CD4-positive, alpha-beta T cell treated with Interferon gamma for 1 hour (primary cell): ENCODE measurements at regions not wholly inside any gene's neighbourhood (a gene's known extent, or its start where the extent isn't known, plus 50 kb on each side); places are given as distances from the start of the nearest gene placed in this dataset.
"Not testable (repeated sequence)": the region's sequence is repeated elsewhere in the genome, so short reads cannot be mapped to it uniquely, and the experiment has no call there.

Experiments used
- DNase-seq: peaks from one replicate; pipeline ENCODE4 v3.0.0-alpha.2; 2020

DNA sequence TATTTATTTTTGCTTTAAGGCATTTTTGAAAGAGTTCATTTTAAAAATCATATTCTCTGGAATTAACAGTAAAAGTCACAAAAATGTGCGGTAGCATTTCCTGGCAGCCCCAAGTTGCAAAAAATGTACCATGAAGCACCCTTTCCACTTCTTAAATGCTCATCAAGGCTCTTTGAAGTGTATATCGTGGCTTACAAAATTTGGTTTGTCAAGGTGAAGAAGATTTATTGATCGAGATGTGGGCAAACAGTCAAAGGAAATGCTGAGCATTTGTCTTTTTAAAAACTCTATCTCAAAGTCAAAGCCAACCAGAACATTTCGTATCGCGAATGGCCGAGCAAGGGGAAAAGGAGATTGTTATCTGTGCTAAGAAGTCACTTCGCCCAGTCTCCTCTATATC, 277.5 kb upstream of the KAZN start:
- DNase-seq, result no peak

- no peak for DNase-seq
Measured at GRCh38 chr1:14321422-14321821, 277.1 kb upstream of the KAZN start.

GRCh38 chr1:14323568-14324247, 274.8 kb upstream of the KAZN start:
- no peak for DNase-seq

DNA sequence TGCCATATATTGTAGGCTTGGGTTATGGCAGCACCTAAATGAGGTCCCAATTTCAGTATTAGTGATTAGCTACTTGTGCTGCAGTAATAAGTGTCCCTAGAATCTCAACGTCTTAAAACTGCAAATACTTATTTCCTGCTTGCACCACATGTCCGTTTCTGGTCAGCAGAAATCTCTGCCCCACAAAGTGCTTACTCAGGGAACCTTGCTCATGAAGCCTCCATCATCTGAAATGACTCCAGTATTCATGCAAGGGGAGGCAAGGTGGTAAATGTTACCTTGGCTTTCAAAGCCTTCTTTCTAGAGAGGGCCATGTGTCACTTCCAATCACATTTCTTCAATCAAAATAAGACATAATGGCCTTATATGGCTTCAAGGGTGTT, 274.2 kb upstream of the KAZN start:
- no peak for DNase-seq

- no peak for DNase-seq
Measured at GRCh38 chr1:14326857-14327256, 271.6 kb upstream of the KAZN start.

GRCh38 chr1:14328685-14329084, 269.8 kb upstream of the KAZN start:
- no peak for DNase-seq

DNA sequence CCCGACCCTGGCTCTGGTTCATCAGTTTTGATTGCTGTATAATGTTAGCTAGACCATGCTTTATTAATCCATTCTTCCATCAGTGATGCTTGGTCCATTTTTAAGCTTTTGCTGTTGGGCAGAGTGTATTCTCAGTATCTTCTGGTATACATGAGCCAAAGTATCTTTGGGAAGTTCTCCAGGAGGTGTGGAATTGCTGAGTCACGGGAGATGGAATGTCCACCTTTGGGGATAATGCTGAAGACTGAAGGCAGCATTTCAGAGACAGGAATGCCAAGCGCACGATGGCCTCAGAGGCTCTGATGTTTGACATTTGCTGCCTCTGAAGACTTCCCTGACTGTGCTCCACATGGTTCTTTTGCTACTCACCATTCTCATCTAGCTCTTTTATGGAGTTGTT, 266.3 kb upstream of the KAZN start:
- no peak for DNase-seq

DNA sequence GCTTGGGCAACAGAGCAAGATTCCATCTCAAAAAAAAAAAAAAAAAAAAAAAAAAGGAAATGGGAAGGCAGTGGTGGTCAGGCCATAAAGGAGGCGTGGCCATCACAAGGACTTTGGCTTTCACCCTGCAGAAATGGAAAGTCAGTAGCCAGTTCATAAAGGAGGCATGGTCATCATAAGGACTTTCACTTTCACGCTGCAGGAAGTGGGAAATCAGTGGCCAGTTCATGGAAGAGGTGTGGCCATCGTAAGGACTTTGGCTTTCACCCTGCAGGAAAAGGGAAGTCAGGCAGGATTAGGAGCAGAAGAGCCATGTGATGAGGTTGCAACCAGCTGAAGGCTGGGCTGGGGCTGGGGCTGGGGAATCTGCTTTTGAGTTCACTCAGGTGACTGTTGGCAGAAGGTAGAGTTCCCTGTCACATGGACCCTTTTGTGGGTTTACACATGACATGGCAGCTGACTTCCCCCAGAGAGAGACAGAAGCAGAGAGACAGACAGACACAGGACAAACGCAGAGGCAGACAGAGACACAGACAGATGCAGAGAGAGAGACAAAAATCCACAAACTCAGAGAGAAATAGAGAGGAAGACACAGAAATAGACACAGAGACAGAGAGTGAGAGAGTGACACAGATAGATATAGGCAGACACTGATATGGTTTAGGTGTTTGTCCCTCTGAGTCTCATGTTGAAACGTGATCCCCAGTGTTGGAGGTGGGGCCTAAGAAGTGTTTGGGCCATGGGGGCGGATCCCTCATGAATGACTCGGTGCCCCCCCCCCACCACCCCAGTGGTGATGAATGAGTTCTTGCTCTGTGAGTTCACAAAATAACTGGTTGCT, 263.9 kb upstream of the KAZN start:
- no peak for DNase-seq

GRCh38 chr1:14338509-14338908, 260.0 kb upstream of the KAZN start:
- DNase-seq, result no peak

DNA sequence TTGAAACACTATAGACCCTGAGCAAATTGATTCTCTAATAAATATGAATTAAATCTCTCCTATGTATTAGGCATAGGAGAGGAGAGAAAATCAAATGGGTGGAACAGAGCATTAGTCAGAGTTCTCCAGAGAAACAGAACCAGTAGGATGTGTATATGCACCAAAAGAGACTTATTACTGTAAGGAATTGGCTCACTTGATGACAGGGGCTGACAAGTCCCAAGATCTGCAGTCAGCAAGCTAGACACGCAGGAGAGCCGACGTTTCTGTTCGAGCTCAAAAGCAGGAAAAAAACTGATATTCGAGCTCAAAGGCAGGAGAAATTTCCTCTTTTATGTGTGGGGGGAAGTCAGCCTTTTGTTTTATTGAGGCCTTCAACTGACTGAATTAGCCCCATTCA, 259.2 kb upstream of the KAZN start:
- DNase-seq, result no peak

DNA sequence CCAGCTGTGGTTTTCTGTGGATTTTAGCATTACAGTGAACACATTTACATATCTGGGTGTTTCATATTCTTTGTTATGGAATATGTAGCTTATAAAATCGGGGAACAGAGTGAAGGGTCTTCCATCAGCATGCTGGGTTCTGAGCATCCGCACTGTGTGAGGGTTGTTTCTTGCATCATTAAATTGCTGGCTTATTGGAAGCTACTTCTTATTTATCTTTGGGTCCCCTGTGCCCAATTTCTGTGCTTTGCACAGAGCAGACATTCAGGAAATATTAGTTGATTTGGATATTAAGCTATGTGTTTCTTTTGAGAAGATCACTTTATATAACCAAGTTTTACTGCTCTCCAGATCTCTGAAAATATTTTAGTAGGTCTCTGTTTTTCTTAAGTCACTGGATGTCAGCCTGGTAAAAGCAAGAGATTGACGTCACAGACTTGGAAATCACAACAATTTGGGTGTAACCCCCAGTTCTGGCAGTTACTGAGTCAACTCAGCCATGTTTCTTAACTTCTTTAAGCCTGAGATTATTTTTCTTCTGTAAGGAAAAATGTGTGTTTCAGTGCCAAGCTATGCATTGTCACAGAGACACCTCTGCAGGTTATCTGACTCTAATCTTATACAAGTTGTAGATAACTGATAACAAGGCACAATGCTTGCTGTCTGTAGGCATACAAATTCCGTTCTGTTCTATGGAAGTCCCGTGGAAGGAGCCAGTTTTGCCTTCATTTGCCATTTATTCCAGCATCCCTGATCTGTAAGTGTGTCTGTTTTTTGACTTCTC, 258.3 kb upstream of the KAZN start:
- DNase-seq, result no peak

DNA sequence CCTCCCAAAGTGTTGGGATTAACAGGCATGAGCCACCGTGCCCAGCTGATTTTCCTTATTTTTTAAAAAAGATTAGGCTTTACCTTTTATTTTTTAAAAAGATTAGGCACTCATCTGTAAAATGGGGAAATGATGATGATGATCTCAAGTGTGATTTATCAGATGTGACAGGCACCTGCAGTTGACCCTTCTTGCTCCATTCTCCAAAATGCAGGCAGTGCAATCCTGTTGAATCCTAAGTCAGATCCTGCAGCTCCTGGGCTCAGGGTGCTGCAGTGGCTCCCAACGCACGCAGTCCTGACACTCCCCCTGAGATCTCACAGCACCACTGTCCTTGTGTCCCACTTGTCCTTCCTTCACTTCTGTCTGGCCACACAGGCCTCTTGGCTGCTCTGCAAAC, 257.3 kb upstream of the KAZN start:
- no peak for DNase-seq

- no peak for DNase-seq
Measured at GRCh38 chr1:14345946-14346550, 252.4 kb upstream of the KAZN start.

DNA sequence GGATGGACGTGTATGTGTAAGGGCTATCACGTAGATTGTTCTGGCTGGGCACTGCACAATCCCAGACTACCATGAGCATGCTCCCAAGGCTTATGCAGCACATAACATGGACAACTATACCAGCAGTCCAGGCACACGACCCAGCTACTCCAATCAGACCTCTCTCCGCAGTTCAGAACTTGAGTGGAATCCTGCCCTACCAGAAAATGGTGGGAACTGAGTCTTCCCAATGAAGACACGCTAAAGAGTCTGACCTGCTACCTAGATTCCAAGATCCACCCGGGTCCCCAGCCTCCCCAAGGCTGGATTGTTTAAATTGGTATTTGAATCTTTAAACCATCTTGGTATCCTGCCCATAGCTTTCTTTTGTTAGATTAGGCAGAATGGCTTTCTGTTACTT, 251.3 kb upstream of the KAZN start:
- DNase-seq, result no peak

GRCh38 chr1:14347776-14348175, 250.7 kb upstream of the KAZN start:
- no peak for DNase-seq

DNA sequence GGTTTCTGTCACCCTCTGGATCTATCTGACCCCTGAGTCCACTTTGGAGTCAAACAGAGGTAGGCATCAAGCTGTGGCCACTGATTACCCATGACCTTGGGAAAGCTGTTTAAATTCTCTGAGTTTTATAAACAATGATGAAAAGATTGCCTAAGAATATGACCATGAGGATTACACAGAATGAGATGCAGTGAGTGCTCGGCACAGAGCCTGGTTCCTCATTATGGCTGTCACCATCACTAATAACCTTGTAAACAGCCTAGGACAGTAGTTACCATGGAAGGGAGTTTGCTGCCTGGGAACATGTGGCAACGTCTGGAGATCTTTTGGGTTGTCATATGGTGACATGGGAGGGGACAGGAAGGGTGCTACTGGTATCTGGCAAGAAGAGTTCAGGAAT, 248.3 kb upstream of the KAZN start:
- DNase-seq, result no peak

GRCh38 chr1:14352897-14353296, 245.6 kb upstream of the KAZN start:
- DNase-seq, result no peak

DNA sequence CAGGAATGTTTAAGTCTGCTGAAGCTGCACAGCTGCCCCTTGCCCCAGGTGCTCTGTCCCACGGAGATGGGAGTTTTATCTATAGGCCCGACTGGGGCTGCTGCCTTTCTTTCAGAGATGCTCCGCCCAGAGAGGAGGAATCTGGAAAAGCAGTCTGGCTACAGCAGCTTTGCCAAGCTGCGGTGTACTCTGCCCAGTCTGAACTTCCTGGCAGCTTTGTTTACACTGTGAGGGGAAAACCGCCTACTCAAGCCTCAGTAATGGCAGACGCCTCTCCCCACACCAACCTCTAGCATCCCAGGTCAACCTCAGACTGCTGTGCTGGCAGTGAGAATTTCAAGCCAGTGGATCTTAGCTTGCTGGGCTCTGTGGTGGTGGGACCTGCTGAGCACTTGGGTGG, 237.5 kb upstream of the KAZN start:
- not testable (repeated sequence) for DNase-seq

- no peak for DNase-seq
Measured at GRCh38 chr1:14362331-14362730, 236.2 kb upstream of the KAZN start.

DNA sequence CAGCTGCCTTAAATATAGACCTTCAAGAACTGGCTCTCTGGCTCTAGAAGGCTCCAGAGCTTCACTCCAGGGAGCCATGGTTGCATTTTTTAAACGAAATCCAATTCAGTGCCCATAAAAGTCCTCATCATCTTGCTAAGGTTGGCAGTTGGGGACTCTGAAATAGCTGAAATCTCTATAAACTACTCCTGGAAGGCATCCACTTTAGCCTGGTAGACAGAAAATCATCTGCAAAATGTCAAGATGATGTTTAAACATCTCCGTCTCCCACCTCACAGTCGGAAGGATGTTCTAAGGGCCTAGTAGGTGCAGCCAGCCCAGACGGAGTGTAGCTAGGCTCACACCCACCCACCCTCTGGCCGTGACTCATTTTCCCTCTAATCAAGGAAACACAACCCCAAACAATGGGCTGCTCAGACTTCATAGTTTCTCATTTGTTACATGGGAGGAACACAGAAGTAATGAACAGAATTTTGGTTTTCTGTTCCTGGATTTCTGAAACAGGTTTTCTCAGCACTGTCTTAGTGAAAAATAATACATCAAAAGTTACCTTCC, 235.4 kb upstream of the KAZN start:
- no peak for DNase-seq

- DNase-seq, result no peak
Measured at GRCh38 chr1:14363707-14364413, 234.6 kb upstream of the KAZN start.

- DNase-seq, result no peak
Measured at GRCh38 chr1:14365301-14365988, 233.0 kb upstream of the KAZN start.
